GM20000 (cell line): ENCODE measurements at regions not wholly inside any gene's neighbourhood (a gene's known extent, or its start where the extent isn't known, plus 50 kb on each side); places are given as distances from the start of the nearest gene placed in this dataset.

Experiments
- DNase-seq: peaks from one replicate; pipeline ENCODE4 v3.0.0; 2012; ENCODE audit warnings: low spot score
- TF ChIP-seq, protein P1 (sequence below): IDR thresholded peaks from 2 replicates; pipeline ENCODE4 v1.5.1; 2012; ENCODE audit warnings: mild to moderate bottlenecking, control low read depth; ENCODE audit errors: extremely low read depth, missing control alignments

DNA sequence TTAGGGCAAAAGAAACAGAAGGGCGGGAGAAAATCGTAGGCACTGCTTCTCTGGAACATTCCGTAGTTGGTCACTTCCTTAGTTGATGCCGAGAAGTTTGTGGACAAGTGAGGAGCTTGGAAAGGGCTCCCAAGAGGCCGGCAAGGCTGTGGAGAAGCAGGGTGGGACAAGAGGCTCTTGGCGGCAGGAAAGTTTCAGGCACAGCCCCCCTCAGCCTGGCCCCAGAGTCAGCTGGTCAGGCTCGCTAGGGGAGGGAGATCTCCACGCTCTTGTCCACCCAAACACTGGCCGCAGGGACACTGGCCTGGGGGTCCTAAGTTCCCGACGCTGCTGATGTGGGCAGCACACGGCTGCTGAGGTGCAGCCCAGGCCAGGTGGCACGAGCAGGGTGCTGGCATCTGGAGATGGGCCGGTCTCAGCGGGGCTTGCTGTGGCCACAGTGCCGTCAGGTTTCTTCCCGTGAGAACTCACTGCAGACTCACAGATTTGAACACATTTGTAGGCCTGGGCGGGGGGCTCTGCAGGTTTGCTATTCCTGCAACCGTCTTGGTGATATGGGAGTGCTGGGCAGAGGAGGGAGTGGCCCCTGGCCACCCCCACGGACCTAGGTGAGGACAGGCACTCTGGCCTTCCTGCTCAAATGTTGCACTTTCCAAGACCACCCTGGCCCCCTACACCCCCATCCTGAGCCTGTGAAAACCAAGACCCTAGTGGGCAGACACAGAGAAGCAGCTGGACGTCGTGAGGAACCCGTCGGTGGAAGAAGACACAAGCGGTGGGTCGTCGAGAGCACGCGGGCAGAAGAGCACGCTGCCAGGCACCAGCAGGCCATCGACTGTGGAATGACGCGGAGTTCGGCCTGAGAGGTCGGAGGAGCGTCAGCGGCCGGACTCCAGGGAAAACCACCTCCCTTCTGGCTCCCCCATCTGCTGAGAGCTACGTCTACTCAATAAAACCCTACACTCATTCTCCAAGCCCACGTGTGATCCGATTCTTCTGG, 160.1 kb downstream of the ERMARD start:
- no peak for DNase-seq
- TF ChIP-seq, protein P1, sequence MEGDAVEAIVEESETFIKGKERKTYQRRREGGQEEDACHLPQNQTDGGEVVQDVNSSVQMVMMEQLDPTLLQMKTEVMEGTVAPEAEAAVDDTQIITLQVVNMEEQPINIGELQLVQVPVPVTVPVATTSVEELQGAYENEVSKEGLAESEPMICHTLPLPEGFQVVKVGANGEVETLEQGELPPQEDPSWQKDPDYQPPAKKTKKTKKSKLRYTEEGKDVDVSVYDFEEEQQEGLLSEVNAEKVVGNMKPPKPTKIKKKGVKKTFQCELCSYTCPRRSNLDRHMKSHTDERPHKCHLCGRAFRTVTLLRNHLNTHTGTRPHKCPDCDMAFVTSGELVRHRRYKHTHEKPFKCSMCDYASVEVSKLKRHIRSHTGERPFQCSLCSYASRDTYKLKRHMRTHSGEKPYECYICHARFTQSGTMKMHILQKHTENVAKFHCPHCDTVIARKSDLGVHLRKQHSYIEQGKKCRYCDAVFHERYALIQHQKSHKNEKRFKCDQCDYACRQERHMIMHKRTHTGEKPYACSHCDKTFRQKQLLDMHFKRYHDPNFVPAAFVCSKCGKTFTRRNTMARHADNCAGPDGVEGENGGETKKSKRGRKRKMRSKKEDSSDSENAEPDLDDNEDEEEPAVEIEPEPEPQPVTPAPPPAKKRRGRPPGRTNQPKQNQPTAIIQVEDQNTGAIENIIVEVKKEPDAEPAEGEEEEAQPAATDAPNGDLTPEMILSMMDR, result no peak

- no peak for DNase-seq
- TF ChIP-seq, protein P1, result no peak
These were observed 157.7 kb downstream of the ERMARD start for GRCh38 chr6:169909113-169909512.

DNA sequence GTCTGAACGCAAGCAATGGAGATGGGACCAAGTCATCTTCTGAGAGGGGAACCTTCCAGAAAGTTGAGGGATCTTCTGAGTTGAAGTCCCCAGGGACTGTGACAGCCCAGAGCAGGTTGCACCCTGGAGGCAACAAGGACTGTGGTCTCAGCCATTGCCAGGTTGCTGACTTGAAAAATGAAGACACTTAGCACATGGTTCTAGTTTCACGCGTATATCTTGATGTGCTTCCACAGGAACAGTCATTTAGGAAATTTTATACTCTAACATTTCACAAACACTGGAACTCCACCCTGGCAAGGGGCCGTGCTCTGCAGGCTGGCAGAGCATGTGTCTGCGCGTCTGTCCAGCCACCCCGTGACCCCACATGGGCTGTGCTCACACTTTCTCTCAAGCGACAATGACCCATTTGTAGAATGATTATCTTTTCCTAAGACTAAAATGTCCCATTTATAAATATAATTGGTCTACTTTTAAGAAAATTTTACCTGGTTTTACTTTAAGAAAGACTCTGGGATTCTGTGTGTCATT, 157.0 kb downstream of the ERMARD start:
- DNase-seq, result no peak
- TF ChIP-seq, protein P1, result no peak

DNA sequence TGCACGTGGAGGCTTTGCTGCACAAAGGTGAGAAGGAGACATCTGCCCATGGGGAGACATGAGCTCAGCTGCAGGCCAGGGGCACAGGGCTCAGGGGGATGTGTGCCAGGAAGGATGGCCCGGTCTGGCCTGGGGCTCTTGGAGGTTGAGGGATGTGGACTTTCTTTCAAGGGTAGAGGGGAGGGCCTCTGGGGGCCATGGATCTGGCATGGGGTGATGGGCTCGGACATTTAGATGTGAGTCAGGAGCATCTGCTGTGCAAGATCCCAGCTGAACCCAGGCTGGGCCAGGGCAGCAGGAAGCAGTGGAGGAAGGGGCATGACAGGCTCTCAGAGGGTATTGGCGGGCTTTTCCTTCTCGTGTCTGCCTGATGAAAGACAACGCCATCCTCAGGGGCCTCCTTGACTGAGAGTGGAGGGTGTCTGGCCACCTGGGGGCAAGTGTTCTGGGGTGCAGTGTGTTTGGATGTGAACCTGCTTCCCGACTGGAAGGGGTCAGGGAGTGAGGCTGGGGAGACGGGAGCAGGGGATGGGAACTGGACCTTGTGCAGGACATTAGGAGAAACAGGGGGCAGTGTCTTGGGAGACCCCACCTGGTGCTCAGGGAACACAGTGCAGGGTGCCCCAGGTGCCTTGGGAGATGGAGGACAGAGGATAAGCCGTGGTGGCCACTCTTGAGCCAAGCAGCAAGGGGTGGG, 156.1 kb downstream of the ERMARD start:
- no peak for DNase-seq
- TF ChIP-seq, protein P1, result no peak

- TF ChIP-seq, protein P1, result no peak
- no peak for DNase-seq
These were observed 155.4 kb downstream of the ERMARD start for GRCh38 chr6:169906688-169907418.

DNA sequence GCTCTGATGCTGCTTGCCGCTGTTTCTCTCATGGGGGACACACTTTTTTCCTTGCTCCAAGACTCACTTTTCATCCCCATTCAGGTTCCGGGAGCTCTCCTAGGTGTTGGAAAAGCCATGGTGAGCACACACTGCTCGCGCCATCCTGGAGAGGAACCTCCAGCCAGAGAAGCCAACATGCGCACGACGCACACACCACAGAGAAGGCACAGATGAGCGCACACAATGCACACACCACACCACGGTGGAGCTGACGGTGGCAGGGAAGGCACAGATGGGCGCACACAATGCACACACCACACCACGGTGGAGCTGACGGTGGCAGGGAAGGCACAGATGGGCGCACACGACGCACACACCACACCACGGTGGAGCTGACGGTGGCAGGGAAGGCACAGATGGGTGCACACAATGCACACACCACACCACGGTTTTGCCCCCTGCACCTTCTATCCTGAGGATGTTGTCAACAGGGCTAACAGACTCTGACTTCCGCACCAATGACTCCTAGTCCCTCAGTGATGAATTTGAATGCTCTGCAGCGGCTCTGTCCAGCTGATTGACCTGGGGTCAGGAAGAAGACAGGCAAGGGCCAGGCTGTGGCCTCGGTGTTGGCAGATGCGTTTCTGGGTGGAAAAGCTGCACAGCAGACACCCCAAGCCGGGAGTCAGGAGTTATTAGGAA, 154.7 kb downstream of the ERMARD start:
- DNase-seq, result no peak
- TF ChIP-seq, protein P1, result no peak
